Stimulated activated effector memory CD8-positive, alpha-beta T cell treated with anti-CD3 and anti-CD28 coated beads, Interleukin-12 subunit alpha, Interleukin-12 subunit beta, amount 100 ng/mL, for 72 hours (primary cell): ENCODE measurements at regions not wholly inside any gene's neighbourhood (a gene's known extent, or its start where the extent isn't known, plus 50 kb on each side); places are given as distances from the start of the nearest gene placed in this dataset.
"Not testable (repeated sequence)": the region's sequence is repeated elsewhere in the genome, so short reads cannot be mapped to it uniquely, and the experiment has no call there.

Experiments used
- ATAC-seq: fragments of 150-1000 bp; cut with Tn5 transposase; 2 replicates; pipeline ENCODE4 v1.10.0; 2021
- DNase-seq, 2 donors: peaks; one replicate each; pipeline ENCODE4 v3.0.0; 2021 to 2022; ENCODE audit warnings: low spot score in 2 of 2
- H3K27ac Mint-ChIP-seq: one replicate; pipeline ENCODE4 v1.8.0; 2022; ENCODE audit warnings: mild to moderate bottlenecking, mixed read lengths
- H3K36me3 Mint-ChIP-seq: one replicate; pipeline ENCODE4 v1.8.0; 2022; ENCODE audit warnings: mild to moderate bottlenecking, mixed read lengths
- H3K4me1 Mint-ChIP-seq: one replicate; pipeline ENCODE4 v1.8.0; 2022; ENCODE audit warnings: mixed read lengths
- H3K4me3 Mint-ChIP-seq: one replicate; pipeline ENCODE4 v1.8.0; 2022; ENCODE audit warnings: mild to moderate bottlenecking, mixed read lengths
- H3K9me3 Mint-ChIP-seq: one replicate; pipeline ENCODE4 v1.8.0; 2022; ENCODE audit warnings: mixed read lengths

GRCh38 chr3:164364111-164364510, 714.2 kb downstream of the SI start:
- H3K4me1 Mint-ChIP-seq: no peaks in the 10 kb centered on the region
- H3K27ac Mint-ChIP-seq: no peak overlapping the region
- no peak overlapping the region for H3K4me3 Mint-ChIP-seq

GRCh38 chr3:164360738-164361406, 717.4 kb downstream of the SI start:
- H3K27ac Mint-ChIP-seq: no peak overlapping the region
- H3K4me3 Mint-ChIP-seq: no peak overlapping the region
- ATAC-seq (no peak), DNase-seq (no peak)
- H3K36me3 Mint-ChIP-seq: no peaks in the 10 kb centered on the region
- no peaks in the 10 kb centered on the region for H3K4me1 Mint-ChIP-seq
- H3K9me3 Mint-ChIP-seq: peaks cover 3% of the 10 kb centered on the region

More at GRCh38 chr3:164364111-164364510, 714.2 kb downstream of the SI start:
- ATAC-seq: no peak
- Mint-ChIP-seq H3K9me3 (peaks cover 3% of the 10 kb centered on the region), H3K36me3 (no peaks in the 10 kb centered on the region)
- DNase-seq: no peak

- Mint-ChIP-seq H3K27ac (no peak overlapping the region), H3K4me3 (no peak overlapping the region), H3K4me1 (no peaks in the 10 kb centered on the region), H3K36me3 (no peaks in the 10 kb centered on the region), H3K9me3 (peaks cover 3% of the 10 kb centered on the region)
- DNase-seq (no peak), ATAC-seq (no peak)
These were observed 718.2 kb downstream of the SI start for GRCh38 chr3:164360078-164360578.

- no peaks in the 10 kb centered on the region for H3K36me3 Mint-ChIP-seq
- DNase-seq (no peak), ATAC-seq (no peak)
- no peaks in the 10 kb centered on the region for H3K4me1 Mint-ChIP-seq
- H3K27ac Mint-ChIP-seq: no peak overlapping the region
- H3K9me3 Mint-ChIP-seq: peaks cover 5% of the 10 kb centered on the region
- H3K4me3 Mint-ChIP-seq: no peak overlapping the region
These were observed 725.3 kb downstream of the SI start for GRCh38 chr3:164352991-164353390.

GRCh38 chr3:164351131-164351530, 727.2 kb downstream of the SI start:
- DNase-seq: no peak
- peaks cover 15% of the 10 kb centered on the region for H3K9me3 Mint-ChIP-seq
- H3K36me3 Mint-ChIP-seq: no peaks in the 10 kb centered on the region
- H3K4me1 Mint-ChIP-seq: no peaks in the 10 kb centered on the region
- no peak overlapping the region for H3K27ac Mint-ChIP-seq
- no peak overlapping the region for H3K4me3 Mint-ChIP-seq
- ATAC-seq: no peak

- peaks cover 28% of the 10 kb centered on the region for H3K9me3 Mint-ChIP-seq
- ATAC-seq, H3K27ac Mint-ChIP-seq: not testable (repeated sequence)
These were observed 736.1 kb downstream of the SI start for GRCh38 chr3:164342206-164342605.

GRCh38 chr3:164341086-164341485, 737.2 kb downstream of the SI start:
- Mint-ChIP-seq H3K4me1 (no peaks in the 10 kb centered on the region), H3K27ac (no peak overlapping the region), H3K36me3 (no peaks in the 10 kb centered on the region), H3K9me3 (peaks cover 18% of the 10 kb centered on the region), H3K4me3 (no peak overlapping the region)
- DNase-seq: no peak
- no peak for ATAC-seq

More at GRCh38 chr3:164342206-164342605, 736.1 kb downstream of the SI start:
- not testable (repeated sequence) for H3K36me3 Mint-ChIP-seq, H3K4me1 Mint-ChIP-seq, H3K4me3 Mint-ChIP-seq, DNase-seq

- Mint-ChIP-seq H3K36me3 (no peaks in the 10 kb centered on the region), H3K9me3 (peaks cover 14% of the 10 kb centered on the region), H3K4me1 (no peaks in the 10 kb centered on the region), H3K27ac (no peak overlapping the region), H3K4me3 (no peak overlapping the region)
- ATAC-seq (no peak), DNase-seq (no peak)
These were observed 738.0 kb downstream of the SI start for GRCh38 chr3:164340273-164340672.

GRCh38 chr3:164332831-164333802, 745.2 kb downstream of the SI start:
- no peak for ATAC-seq
- no peak overlapping the region for H3K4me3 Mint-ChIP-seq

GRCh38 chr3:164326714-164327113, 751.6 kb downstream of the SI start:
- no peak for DNase-seq
- H3K36me3 Mint-ChIP-seq: no peaks in the 10 kb centered on the region
- no peak overlapping the region for H3K4me3 Mint-ChIP-seq
- peaks cover 10% of the 10 kb centered on the region for H3K9me3 Mint-ChIP-seq
- ATAC-seq: no peak
- H3K4me1 Mint-ChIP-seq: no peaks in the 10 kb centered on the region
- no peak overlapping the region for H3K27ac Mint-ChIP-seq

More at GRCh38 chr3:164332831-164333802, 745.2 kb downstream of the SI start:
- no peak overlapping the region for H3K27ac Mint-ChIP-seq
- H3K36me3 Mint-ChIP-seq: no peaks in the 10 kb centered on the region
- peaks cover 9% of the 10 kb centered on the region for H3K9me3 Mint-ChIP-seq
- H3K4me1 Mint-ChIP-seq: no peaks in the 10 kb centered on the region
- no peak for DNase-seq

GRCh38 chr3:164320962-164321361, 757.3 kb downstream of the SI start:
- Mint-ChIP-seq H3K4me3 (no peak overlapping the region), H3K9me3 (peaks cover 3% of the 10 kb centered on the region), H3K4me1 (no peaks in the 10 kb centered on the region), H3K36me3 (no peaks in the 10 kb centered on the region), H3K27ac (no peak overlapping the region)
- DNase-seq: no peak
- ATAC-seq: no peak

GRCh38 chr3:164306042-164306441, 772.3 kb downstream of the SI start:
- Mint-ChIP-seq H3K36me3 (no peaks in the 10 kb centered on the region), H3K4me1 (no peaks in the 10 kb centered on the region), H3K4me3 (no peak overlapping the region), H3K27ac (no peak overlapping the region), H3K9me3 (peaks cover 16% of the 10 kb centered on the region)
- ATAC-seq (no peak), DNase-seq (no peak)

GRCh38 chr3:164303894-164304293, 774.4 kb downstream of the SI start:
- DNase-seq: no peak
- no peak for ATAC-seq
- Mint-ChIP-seq H3K4me1 (no peaks in the 10 kb centered on the region), H3K36me3 (no peaks in the 10 kb centered on the region), H3K4me3 (no peak overlapping the region), H3K9me3 (peaks cover 14% of the 10 kb centered on the region), H3K27ac (no peak overlapping the region)

GRCh38 chr3:164302622-164303021, 775.7 kb downstream of the SI start:
- no peak overlapping the region for H3K27ac Mint-ChIP-seq
- H3K4me1 Mint-ChIP-seq: no peaks in the 10 kb centered on the region
- DNase-seq (no peak), ATAC-seq (no peak)
- H3K36me3 Mint-ChIP-seq: no peaks in the 10 kb centered on the region
- H3K4me3 Mint-ChIP-seq: no peak overlapping the region
- peaks cover 9% of the 10 kb centered on the region for H3K9me3 Mint-ChIP-seq

- ATAC-seq, DNase-seq, H3K27ac Mint-ChIP-seq, H3K9me3 Mint-ChIP-seq, H3K4me1 Mint-ChIP-seq, H3K36me3 Mint-ChIP-seq, H3K4me3 Mint-ChIP-seq: not testable (repeated sequence)
These were observed 786.8 kb downstream of the SI start for GRCh38 chr3:164291486-164291885.
